OCI-LY7 (cell line): ENCODE measurements at regions not wholly inside any gene's neighbourhood (a gene's known extent, or its start where the extent isn't known, plus 50 kb on each side); places are given as distances from the start of the nearest gene placed in this dataset.

Source experiments
- BruUV-seq: library from RNA; stranded (reverse); fragments of 400-500 nt; replicated peaks from 2 replicates; lab custom pipeline; 2021; lab: Mats Ljungman, UMichigan
- CTCF ChIA-PET: fragments of 300-600 bp; sonication (Branson Sonifier 250); formaldehyde crosslinking; loops from one replicate; lab custom pipeline; 2022; ENCODE audit warnings: antibody characterized with exemption; ENCODE audit not compliant: unreplicated experiment; lab: Charles Lee
- POLR2A ChIA-PET: fragments of 300-600 bp; sonication (Branson Sonifier 250); formaldehyde crosslinking; loops from one replicate; lab custom pipeline; 2022; ENCODE audit warnings: antibody characterized with exemption; lab: Charles Lee
- DNase-seq: peaks from one replicate; pipeline ENCODE4 v3.0.0-alpha.2; 2015; ENCODE audit warnings: low spot score
- H2AFZ ChIP-seq: fragments of 200-600 bp; sonication (generic), shearing (Covaris generic); 2 replicates; pipeline ENCODE4 v1.6.1; 2014; ENCODE audit warnings: mild to moderate bottlenecking, antibody characterized with exemption, low read length, moderate library complexity
- H3K27ac ChIP-seq: fragments of 200-600 bp; sonication (generic); 2 replicates; pipeline ENCODE4 v1.5.1; 2014; ENCODE audit warnings: mixed run types, low read depth, mild to moderate bottlenecking, moderate library complexity, low read length, inconsistent platforms; ENCODE audit not compliant: poor library complexity, severe bottlenecking
- H3K36me3 ChIP-seq: fragments of 200-600 bp; sonication (generic); 2 replicates; pipeline ENCODE4 v1.6.1; 2014; ENCODE audit warnings: mild to moderate bottlenecking, antibody characterized with exemption, low read length, moderate library complexity, mixed read lengths; ENCODE audit not compliant: insufficient read depth
- H3K4me1 ChIP-seq: fragments of 200-600 bp; sonication (generic); 2 replicates; pipeline ENCODE4 v1.5.1; 2014; ENCODE audit warnings: mild to moderate bottlenecking, low read length; ENCODE audit not compliant: insufficient read depth, poor library complexity, severe bottlenecking
- H3K4me2 ChIP-seq: fragments of 200-600 bp; sonication (generic); 2 replicates; pipeline ENCODE4 v1.6.1; 2014; ENCODE audit warnings: mild to moderate bottlenecking, low read length
- H3K4me3 ChIP-seq: fragments of 200-600 bp; sonication (generic); 2 replicates; pipeline ENCODE4 v1.5.1; 2014; ENCODE audit warnings: mild to moderate bottlenecking, low read depth, low read length; ENCODE audit not compliant: poor library complexity, severe bottlenecking
- H3K79me2 ChIP-seq: fragments of 200-600 bp; sonication (generic); 2 replicates; pipeline ENCODE4 v1.6.1; 2016; ENCODE audit warnings: low read depth, mild to moderate bottlenecking, low read length, moderate library complexity, mixed read lengths; ENCODE audit not compliant: insufficient read depth
- H3K9me2 ChIP-seq: fragments of 200-600 bp; sonication (generic); 2 replicates; pipeline ENCODE4 v1.6.1; 2016; ENCODE audit warnings: mild to moderate bottlenecking, low read length, mixed read lengths; ENCODE audit not compliant: insufficient read depth
- H3K9me3 ChIP-seq: fragments of 200-600 bp; sonication (generic); 2 replicates; pipeline ENCODE4 v1.6.1; 2014; ENCODE audit warnings: mild to moderate bottlenecking, mixed run types, low read length, mixed read lengths
- H4K20me1 ChIP-seq: fragments of 200-600 bp; sonication (generic); 2 replicates; pipeline ENCODE4 v1.6.1; 2014; ENCODE audit warnings: mild to moderate bottlenecking, antibody characterized with exemption, low read length, moderate library complexity, mixed read lengths; ENCODE audit not compliant: insufficient read depth
- CTCF ChIP-seq: fragments of 200-600 bp; sonication (generic); conservative IDR thresholded peaks from 2 replicates; pipeline ENCODE4 v1.5.1; 2014; ENCODE audit warnings: mild to moderate bottlenecking, antibody characterized with exemption, low read length, moderate library complexity, mixed read lengths
- EZH2phosphoT487 ChIP-seq: fragments of 200-600 bp; sonication (generic); IDR thresholded peaks from 2 replicates; pipeline ENCODE4 v1.6.1; 2018; ENCODE audit warnings: low read depth, borderline replicate concordance, mild to moderate bottlenecking, mixed run types, antibody characterized with exemption, low read length, moderate library complexity, mixed read lengths
- intact Hi-C: fragments of 100-400 bp; cut with micrococcal nuclease; formaldehyde crosslinking; loops from one replicate; pipeline ENCODE4 v1.10.0; 2022; ENCODE audit not compliant: unreplicated experiment

- H3K4me2 ChIP-seq = no peak overlapping the region
- H3K9me2 ChIP-seq = no peaks in the 10 kb centered on the region
- ChIA-PET POLR2A (no interaction called here), CTCF (no interaction called here)
- no TSS peak for BruUV-seq
- no peak for TF ChIP-seq EZH2phosphoT487
- no peak for TF ChIP-seq CTCF
- no peak overlapping the region for H3K27ac ChIP-seq
- no peak for DNase-seq
- H3K79me2 ChIP-seq = no peaks in the 10 kb centered on the region
- H3K9me3 ChIP-seq = no peaks in the 10 kb centered on the region
- no peaks in the 10 kb centered on the region for H3K36me3 ChIP-seq
- H3K4me1 ChIP-seq = no peaks in the 10 kb centered on the region
- no peak overlapping the region for H3K4me3 ChIP-seq
- no peaks in the 10 kb centered on the region for H4K20me1 ChIP-seq
- intact Hi-C loops = no loop called here
- H2AFZ ChIP-seq = no peak overlapping the region
These were observed 79.5 kb upstream of the IRX3 start for GRCh38 chr16:54365990-54366634.

DNA sequence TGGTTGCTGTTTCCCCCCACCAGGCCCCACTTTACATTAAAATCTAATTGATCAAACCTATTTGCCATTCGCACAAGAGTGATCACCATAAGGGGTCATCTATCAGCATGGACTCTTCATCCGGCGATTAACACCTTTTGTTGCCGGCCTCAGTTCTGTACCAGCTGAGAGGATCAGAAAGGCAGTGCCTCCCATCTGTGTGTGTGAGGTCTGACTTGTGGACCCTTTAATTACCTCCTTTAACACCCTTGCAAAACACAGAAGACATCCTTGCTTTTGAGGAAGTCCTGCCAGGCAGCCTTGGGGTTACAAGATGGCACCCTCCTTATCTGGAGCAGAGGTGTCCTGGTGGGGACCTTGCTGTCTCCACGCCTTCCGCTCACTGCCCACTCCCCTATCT, 77.2 kb upstream of the IRX3 start:
- no peaks in the 10 kb centered on the region for H3K36me3 ChIP-seq
- H3K4me1 ChIP-seq = no peaks in the 10 kb centered on the region
- intact Hi-C loops = no loop called here
- H4K20me1 ChIP-seq = no peaks in the 10 kb centered on the region
- ChIA-PET POLR2A (no interaction called here), CTCF (no interaction called here)
- H2AFZ ChIP-seq = no peak overlapping the region
- no peaks in the 10 kb centered on the region for H3K9me2 ChIP-seq
- no peak overlapping the region for H3K4me2 ChIP-seq
- no peaks in the 10 kb centered on the region for H3K79me2 ChIP-seq
- H3K9me3 ChIP-seq = no peaks in the 10 kb centered on the region
- H3K4me3 ChIP-seq = no peak overlapping the region
- DNase-seq = no peak
- no peak for TF ChIP-seq CTCF
- no peak for TF ChIP-seq EZH2phosphoT487
- no peak overlapping the region for H3K27ac ChIP-seq
- BruUV-seq = no TSS peak

- Histone ChIP-seq H2AFZ (no peak overlapping the region), H3K4me1 (no peaks in the 10 kb centered on the region), H3K36me3 (no peaks in the 10 kb centered on the region), H3K4me3 (no peak overlapping the region), H3K79me2 (no peaks in the 10 kb centered on the region), H3K9me2 (no peaks in the 10 kb centered on the region), H3K27ac (no peak overlapping the region), H3K4me2 (no peak overlapping the region), H4K20me1 (no peaks in the 10 kb centered on the region), H3K9me3 (no peaks in the 10 kb centered on the region)
- ChIA-PET CTCF (no interaction called here), POLR2A (interaction anchor here (0.6 kb wide), 1 partner anchor 1937 kb away, joined by 3 read pairs; no protein-coding TSS in a partner anchor)
- no TSS peak for BruUV-seq
- TF ChIP-seq EZH2phosphoT487 (no peak), CTCF (no peak)
- DNase-seq = no peak
- intact Hi-C loops = no loop called here
These were observed 76.1 kb upstream of the IRX3 start for GRCh38 chr16:54362591-54363206.
